ENCODE measurements at regions not wholly inside any gene's neighbourhood (a gene's known extent, or its start where the extent isn't known, plus 50 kb on each side); places are given as distances from the start of the nearest gene placed in this dataset.

DNA sequence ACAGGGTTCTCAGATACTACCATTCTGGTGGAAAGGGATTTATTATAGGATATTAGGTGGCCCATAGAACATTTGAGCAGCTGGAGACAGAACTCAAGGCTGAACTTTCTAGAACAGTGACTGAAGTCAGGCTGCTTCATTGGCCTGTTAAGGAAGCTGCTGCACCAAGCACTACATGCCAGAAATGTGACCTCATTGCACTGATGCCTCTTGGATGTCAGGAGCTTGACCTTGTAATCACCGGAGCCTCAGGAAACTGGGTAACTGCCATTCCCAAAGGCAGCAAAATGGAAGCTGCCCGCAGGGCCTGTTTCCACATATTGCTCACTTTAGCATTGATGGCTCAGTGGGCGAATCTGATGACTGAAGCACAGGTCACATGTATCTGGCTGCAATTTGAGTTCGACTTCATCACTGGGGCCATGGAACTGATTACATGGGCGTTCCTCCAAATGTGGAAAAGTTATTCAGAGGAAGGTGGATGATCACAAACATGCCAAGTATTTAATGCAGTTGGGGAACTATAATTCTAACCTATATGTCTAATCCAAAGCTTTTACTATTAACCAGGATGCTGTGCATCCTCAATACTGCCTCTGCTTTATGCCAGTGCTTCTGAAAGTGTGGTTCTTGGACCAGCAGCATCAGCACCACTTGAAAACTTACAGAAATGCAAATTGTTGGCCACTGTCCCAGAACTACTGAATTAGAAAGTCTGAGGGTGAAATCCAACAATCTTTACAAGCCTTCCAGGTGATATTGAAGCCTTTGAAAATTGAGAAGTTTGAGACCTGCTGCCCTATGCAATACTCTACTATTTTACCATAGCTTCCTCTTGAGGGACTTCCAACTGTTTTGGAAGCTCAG lies 337.2 kb upstream of the NAV3 start:
- Histone ChIP-seq H2AFZ (no peak overlapping the region), H3K9me3 (ENCODE audit: insufficient read depth, low read depth) (no peaks in the 10 kb centered on the region), H3F3A (ENCODE audit: insufficient read depth, low read depth) (no peaks in the 10 kb centered on the region), H4K20me1 (ENCODE audit: insufficient read depth) (peaks cover 4% of the 10 kb centered on the region; the same call in 1 of the 2 replicates), H3K27ac (no peak overlapping the region), H3K36me3 (ENCODE audit: low read depth) (no peaks in the 10 kb centered on the region), H3K4me2 (no peak overlapping the region), H3K79me2 (ENCODE audit: low read depth) (no peaks in the 10 kb centered on the region), H3K4me3 (no peak overlapping the region), H3K9me2 (ENCODE audit: insufficient read depth) (no peaks in the 10 kb centered on the region), H3K27me3 (ENCODE audit: insufficient read depth, low read depth) (no peaks in the 10 kb centered on the region), H3K4me1 (replicated peaks; ENCODE audit: insufficient read depth) (no peaks in the 10 kb centered on the region)
- POLR2A ChIA-PET (ENCODE audit: unreplicated experiment): no interaction called here
- intact Hi-C loops (cut with micrococcal nuclease; ENCODE audit: unreplicated experiment): no loop called here
- no TSS peak for BruUV-seq (replicated peaks)
- DNase-seq: no peak
- CTCF ChIA-PET: no interaction called here
- TF ChIP-seq, protein P1, sequence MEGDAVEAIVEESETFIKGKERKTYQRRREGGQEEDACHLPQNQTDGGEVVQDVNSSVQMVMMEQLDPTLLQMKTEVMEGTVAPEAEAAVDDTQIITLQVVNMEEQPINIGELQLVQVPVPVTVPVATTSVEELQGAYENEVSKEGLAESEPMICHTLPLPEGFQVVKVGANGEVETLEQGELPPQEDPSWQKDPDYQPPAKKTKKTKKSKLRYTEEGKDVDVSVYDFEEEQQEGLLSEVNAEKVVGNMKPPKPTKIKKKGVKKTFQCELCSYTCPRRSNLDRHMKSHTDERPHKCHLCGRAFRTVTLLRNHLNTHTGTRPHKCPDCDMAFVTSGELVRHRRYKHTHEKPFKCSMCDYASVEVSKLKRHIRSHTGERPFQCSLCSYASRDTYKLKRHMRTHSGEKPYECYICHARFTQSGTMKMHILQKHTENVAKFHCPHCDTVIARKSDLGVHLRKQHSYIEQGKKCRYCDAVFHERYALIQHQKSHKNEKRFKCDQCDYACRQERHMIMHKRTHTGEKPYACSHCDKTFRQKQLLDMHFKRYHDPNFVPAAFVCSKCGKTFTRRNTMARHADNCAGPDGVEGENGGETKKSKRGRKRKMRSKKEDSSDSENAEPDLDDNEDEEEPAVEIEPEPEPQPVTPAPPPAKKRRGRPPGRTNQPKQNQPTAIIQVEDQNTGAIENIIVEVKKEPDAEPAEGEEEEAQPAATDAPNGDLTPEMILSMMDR (conservative IDR thresholded peaks at IDR 0.05): no peak
- TF ChIP-seq EZH2 (IDR thresholded peaks at IDR 0.05; ENCODE audit: low read depth): no peak

DNA sequence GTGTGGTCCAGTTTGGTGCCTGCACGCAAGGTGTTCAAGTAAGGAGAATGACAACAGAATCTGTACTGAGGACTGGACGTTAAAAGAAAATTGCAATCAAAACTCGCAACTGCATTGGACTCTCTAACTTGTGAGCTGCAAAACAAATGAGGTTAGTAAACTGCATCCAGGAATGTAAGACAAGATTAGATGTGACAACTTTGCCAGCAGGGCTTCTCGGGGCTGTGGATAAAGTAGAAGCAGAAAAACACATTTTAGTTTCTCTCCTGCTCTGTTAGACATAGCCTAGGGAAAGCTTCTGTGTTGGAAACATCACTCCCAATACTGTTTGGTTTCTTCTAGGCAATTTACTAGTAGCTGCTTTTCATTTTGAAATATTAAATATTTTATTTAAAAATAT lies 338.2 kb upstream of the NAV3 start:
- H3K27ac ChIP-seq: no peak overlapping the region
- DNase-seq: no peak
- ChIA-PET POLR2A (ENCODE audit: unreplicated experiment) (no interaction called here), CTCF (no interaction called here)
- intact Hi-C loops (cut with micrococcal nuclease; ENCODE audit: unreplicated experiment): no loop called here
- H4K20me1 ChIP-seq (ENCODE audit: insufficient read depth): peaks cover 4% of the 10 kb centered on the region; the same call in 1 of the 2 replicates
- no peak overlapping the region for H2AFZ ChIP-seq
- BruUV-seq (replicated peaks): no TSS peak
- H3K9me3 ChIP-seq (ENCODE audit: insufficient read depth, low read depth): no peaks in the 10 kb centered on the region
- no peaks in the 10 kb centered on the region for H3F3A ChIP-seq (ENCODE audit: insufficient read depth, low read depth)
- no peak overlapping the region for H3K4me2 ChIP-seq
- no peaks in the 10 kb centered on the region for H3K79me2 ChIP-seq (ENCODE audit: low read depth)
- H3K4me3 ChIP-seq: no peak overlapping the region
- no peaks in the 10 kb centered on the region for H3K27me3 ChIP-seq (ENCODE audit: insufficient read depth, low read depth)
- H3K9me2 ChIP-seq (ENCODE audit: insufficient read depth): no peaks in the 10 kb centered on the region
- H3K4me1 ChIP-seq (replicated peaks; ENCODE audit: insufficient read depth): no peaks in the 10 kb centered on the region
- no peaks in the 10 kb centered on the region for H3K36me3 ChIP-seq (ENCODE audit: low read depth)
- TF ChIP-seq, protein P1 (conservative IDR thresholded peaks at IDR 0.05): no peak
- TF ChIP-seq EZH2 (IDR thresholded peaks at IDR 0.05; ENCODE audit: low read depth): no peak

DNA sequence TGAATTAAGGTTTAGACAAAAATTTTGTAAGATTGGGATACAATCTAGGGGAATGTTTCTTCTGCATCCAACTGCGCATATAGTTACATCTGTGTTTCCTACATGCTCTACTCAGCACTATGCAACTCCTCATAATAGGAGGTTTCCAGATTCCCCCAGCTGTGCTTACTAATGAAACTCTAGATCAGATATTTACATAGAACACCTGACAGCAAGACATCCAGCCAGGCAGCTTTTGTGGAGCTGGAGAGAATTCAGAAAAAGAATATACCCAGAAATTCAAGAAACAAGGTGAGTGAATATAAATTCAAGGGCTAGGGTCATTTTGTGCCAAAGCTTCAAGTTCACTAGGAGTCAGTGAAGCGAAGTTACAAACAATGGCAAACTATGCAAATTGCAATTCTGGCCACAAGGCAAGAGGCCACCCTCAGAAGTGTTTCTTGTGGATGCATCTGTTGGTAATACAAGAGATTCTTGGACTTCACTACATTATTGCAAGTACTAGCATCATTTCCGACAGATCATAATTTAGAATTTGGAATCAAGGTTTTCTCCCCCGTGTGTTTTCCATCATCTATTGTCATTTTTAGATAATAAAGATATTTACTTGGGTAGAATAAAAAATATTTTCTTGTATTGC lies 341.2 kb upstream of the NAV3 start:
- H3K4me2 ChIP-seq: no peak overlapping the region
- H4K20me1 ChIP-seq (ENCODE audit: insufficient read depth): no peaks in the 10 kb centered on the region; the same call in 1 of the 2 replicates
- BruUV-seq (replicated peaks): no TSS peak
- no peaks in the 10 kb centered on the region for H3K36me3 ChIP-seq (ENCODE audit: low read depth)
- TF ChIP-seq, protein P1 (conservative IDR thresholded peaks at IDR 0.05): no peak
- no peak for TF ChIP-seq EZH2 (IDR thresholded peaks at IDR 0.05; ENCODE audit: low read depth)
- POLR2A ChIA-PET (ENCODE audit: unreplicated experiment): interaction anchor here (0.6 kb wide), 1 partner anchor 161 kb away, joined by 3 read pairs; no protein-coding TSS in a partner anchor
- intact Hi-C loops (cut with micrococcal nuclease; ENCODE audit: unreplicated experiment): no loop called here
- H3K4me1 ChIP-seq (replicated peaks; ENCODE audit: insufficient read depth): no peaks in the 10 kb centered on the region
- H3K79me2 ChIP-seq (ENCODE audit: low read depth): no peaks in the 10 kb centered on the region
- no peaks in the 10 kb centered on the region for H3K9me2 ChIP-seq (ENCODE audit: insufficient read depth)
- H3K4me3 ChIP-seq: no peak overlapping the region
- no peaks in the 10 kb centered on the region for H3F3A ChIP-seq (ENCODE audit: insufficient read depth, low read depth)
- no peak overlapping the region for H3K27ac ChIP-seq
- H3K27me3 ChIP-seq (ENCODE audit: insufficient read depth, low read depth): no peaks in the 10 kb centered on the region
- CTCF ChIA-PET: no interaction called here
- H3K9me3 ChIP-seq (ENCODE audit: insufficient read depth, low read depth): no peaks in the 10 kb centered on the region
- no peak overlapping the region for H2AFZ ChIP-seq
- no peak for DNase-seq
